Activated CD4-positive, alpha-beta T cell treated with anti-CD3 and anti-CD28 coated beads, Interleukin-2, amount 50 U/mL, for 24 hours (primary cell): ENCODE measurements at regions not wholly inside any gene's neighbourhood (a gene's known extent, or its start where the extent isn't known, plus 50 kb on each side); places are given as distances from the start of the nearest gene placed in this dataset.

Source experiments
- DNase-seq, 2 donors: peaks; one replicate each; pipeline ENCODE4 v3.0.0-alpha.2; 2020; ENCODE audit warnings: low read depth in 1 of 2, low spot score in 1 of 2

- DNase-seq = no peak
Observed at GRCh38 chr4:107255114-107255513, 219.0 kb upstream of the DKK2 start.

GRCh38 chr4:107253579-107254068 is 217.5 kb upstream of the DKK2 start:
- DNase-seq = no peak

GRCh38 chr4:107253090-107253489 is 217.0 kb upstream of the DKK2 start:
- DNase-seq = no peak

GRCh38 chr4:107252571-107252970 is 216.5 kb upstream of the DKK2 start:
- no peak for DNase-seq

- no peak for DNase-seq
Observed at GRCh38 chr4:107248571-107248970, 212.5 kb upstream of the DKK2 start.

- DNase-seq = no peak
Observed at GRCh38 chr4:107247738-107248137, 211.6 kb upstream of the DKK2 start.

- no peak for DNase-seq
Observed at GRCh38 chr4:107246761-107247160, 210.6 kb upstream of the DKK2 start.

GRCh38 chr4:107243141-107243781 is 207.1 kb upstream of the DKK2 start:
- DNase-seq = no peak

GRCh38 chr4:107220976-107221375 is 184.9 kb upstream of the DKK2 start:
- DNase-seq = no peak

- no peak for DNase-seq
Observed at GRCh38 chr4:107219681-107220080, 183.6 kb upstream of the DKK2 start.

GRCh38 chr4:107216379-107216778 is 180.3 kb upstream of the DKK2 start:
- no peak for DNase-seq

GRCh38 chr4:107215222-107215621 is 179.1 kb upstream of the DKK2 start:
- no peak for DNase-seq

- DNase-seq = no peak
Observed at GRCh38 chr4:107213880-107214279, 177.8 kb upstream of the DKK2 start.

- DNase-seq = no peak
Observed at GRCh38 chr4:107213410-107213809, 177.3 kb upstream of the DKK2 start.

GRCh38 chr4:107212565-107212964 is 176.5 kb upstream of the DKK2 start:
- DNase-seq = no peak

GRCh38 chr4:107210450-107211239 is 174.5 kb upstream of the DKK2 start:
- DNase-seq = no peak

- no peak for DNase-seq
Observed at GRCh38 chr4:107203733-107204132, 167.6 kb upstream of the DKK2 start.

GRCh38 chr4:107202744-107203143 is 166.6 kb upstream of the DKK2 start:
- DNase-seq = no peak

- no peak for DNase-seq
Observed at GRCh38 chr4:107197121-107197520, 161.0 kb upstream of the DKK2 start.

- no peak for DNase-seq
Observed at GRCh38 chr4:107196312-107196711, 160.2 kb upstream of the DKK2 start.

- no peak for DNase-seq
Observed at GRCh38 chr4:107194005-107194404, 157.9 kb upstream of the DKK2 start.

- DNase-seq = no peak
Observed at GRCh38 chr4:107192601-107193000, 156.5 kb upstream of the DKK2 start.

GRCh38 chr4:107187091-107187490 is 151.0 kb upstream of the DKK2 start:
- DNase-seq = no peak
